ENCODE measurements at regions not wholly inside any gene's neighbourhood (a gene's known extent, or its start where the extent isn't known, plus 50 kb on each side); places are given as distances from the start of the nearest gene placed in this dataset.

DNA sequence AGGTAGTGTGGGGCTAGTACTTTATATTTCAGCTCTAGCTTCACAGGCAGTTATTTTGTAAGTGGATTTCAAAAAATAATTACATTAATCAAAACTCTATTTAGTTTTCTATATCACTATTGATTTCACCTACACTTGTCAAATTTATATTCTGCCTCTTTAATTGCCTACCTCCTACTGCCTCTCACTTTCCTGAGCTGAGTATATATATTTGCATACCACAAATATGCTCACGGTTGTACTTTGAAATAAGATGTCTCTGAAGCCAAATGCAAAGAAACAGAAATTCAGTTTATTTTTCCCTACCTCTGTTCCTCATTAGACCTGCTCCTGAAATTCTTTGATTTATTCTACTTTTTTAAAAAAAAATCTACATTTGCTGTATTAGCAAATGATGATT is 309.3 kb upstream of the TGFBR2 start:
- Histone ChIP-seq H2AFZ (ENCODE audit: low read depth, low read length, severe bottlenecking) (no peak overlapping the region), H3F3A (ENCODE audit: insufficient read depth) (no peaks in the 10 kb centered on the region), H3K9ac (ENCODE audit: low read length) (no peak overlapping the region), H4K20me1 (ENCODE audit: low read depth, low read length) (no peaks in the 10 kb centered on the region), H3K27me3 (ENCODE audit: low read length) (no peaks in the 10 kb centered on the region), H3K9me3 (ENCODE audit: insufficient read depth, low read length) (no peaks in the 10 kb centered on the region), H3K79me2 (ENCODE audit: insufficient read depth, low read length) (no peaks in the 10 kb centered on the region), H3K9me2 (replicated peaks; ENCODE audit: insufficient read depth, low read length) (no peaks in the 10 kb centered on the region), H3K27ac (ENCODE audit: low read depth, low read length) (no peak overlapping the region), H3K4me3 (ENCODE audit: insufficient read depth, low read length, poor library complexity, severe bottlenecking) (no peak overlapping the region), H3K4me2 (ENCODE audit: low read depth, low read length, poor library complexity, severe bottlenecking) (no peak overlapping the region), H3K36me3 (ENCODE audit: low read length) (no peaks in the 10 kb centered on the region)
- TF ChIP-seq, protein P1, sequence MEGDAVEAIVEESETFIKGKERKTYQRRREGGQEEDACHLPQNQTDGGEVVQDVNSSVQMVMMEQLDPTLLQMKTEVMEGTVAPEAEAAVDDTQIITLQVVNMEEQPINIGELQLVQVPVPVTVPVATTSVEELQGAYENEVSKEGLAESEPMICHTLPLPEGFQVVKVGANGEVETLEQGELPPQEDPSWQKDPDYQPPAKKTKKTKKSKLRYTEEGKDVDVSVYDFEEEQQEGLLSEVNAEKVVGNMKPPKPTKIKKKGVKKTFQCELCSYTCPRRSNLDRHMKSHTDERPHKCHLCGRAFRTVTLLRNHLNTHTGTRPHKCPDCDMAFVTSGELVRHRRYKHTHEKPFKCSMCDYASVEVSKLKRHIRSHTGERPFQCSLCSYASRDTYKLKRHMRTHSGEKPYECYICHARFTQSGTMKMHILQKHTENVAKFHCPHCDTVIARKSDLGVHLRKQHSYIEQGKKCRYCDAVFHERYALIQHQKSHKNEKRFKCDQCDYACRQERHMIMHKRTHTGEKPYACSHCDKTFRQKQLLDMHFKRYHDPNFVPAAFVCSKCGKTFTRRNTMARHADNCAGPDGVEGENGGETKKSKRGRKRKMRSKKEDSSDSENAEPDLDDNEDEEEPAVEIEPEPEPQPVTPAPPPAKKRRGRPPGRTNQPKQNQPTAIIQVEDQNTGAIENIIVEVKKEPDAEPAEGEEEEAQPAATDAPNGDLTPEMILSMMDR (IDR thresholded peaks at IDR 0.05; ENCODE audit: insufficient read depth, low read length, poor library complexity, severe bottlenecking), result no peak
- no peak for TF ChIP-seq EZH2phosphoT487 (conservative IDR thresholded peaks at IDR 0.05; ENCODE audit: low read length)

DNA sequence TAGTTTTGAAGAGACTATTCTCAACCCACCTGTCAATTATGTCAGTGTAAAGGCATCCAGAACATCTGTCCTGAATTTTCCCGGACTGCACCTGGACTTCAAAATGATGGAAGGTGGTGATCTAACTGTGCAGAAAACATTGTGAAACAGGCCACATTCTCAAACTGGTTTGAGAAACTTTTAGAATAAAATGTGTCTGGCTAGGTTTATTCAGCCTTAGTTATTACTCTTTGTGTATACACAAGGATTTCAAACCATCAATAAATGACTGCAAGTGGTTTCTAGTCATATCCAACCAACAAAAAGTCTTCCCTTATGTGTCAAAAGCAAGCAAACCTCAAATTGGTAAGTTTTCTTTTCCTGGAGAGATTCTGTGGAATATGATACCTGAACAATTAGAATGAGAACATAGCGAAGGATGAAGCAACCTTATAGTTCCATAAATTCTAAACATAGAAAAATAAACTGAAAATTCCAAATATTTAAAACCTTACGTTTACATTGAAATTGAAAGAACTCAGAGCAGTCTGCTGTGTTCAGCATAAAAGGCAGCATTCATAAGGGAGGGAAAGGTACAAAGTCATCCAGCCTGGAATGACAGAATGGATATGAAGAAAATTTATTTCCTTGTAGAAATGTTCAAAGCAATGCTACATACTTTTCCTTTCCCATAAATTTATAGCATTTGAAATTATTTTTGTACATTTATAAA is 306.6 kb upstream of the TGFBR2 start:
- H3K27me3 ChIP-seq (ENCODE audit: low read length), result no peaks in the 10 kb centered on the region
- no peaks in the 10 kb centered on the region for H3K79me2 ChIP-seq (ENCODE audit: insufficient read depth, low read length)
- no peak for TF ChIP-seq EZH2phosphoT487 (conservative IDR thresholded peaks at IDR 0.05; ENCODE audit: low read length)
- no peak overlapping the region for H3K4me2 ChIP-seq (ENCODE audit: low read depth, low read length, poor library complexity, severe bottlenecking)
- no peaks in the 10 kb centered on the region for H3F3A ChIP-seq (ENCODE audit: insufficient read depth)
- H3K9me3 ChIP-seq (ENCODE audit: insufficient read depth, low read length), result no peaks in the 10 kb centered on the region
- H2AFZ ChIP-seq (ENCODE audit: low read depth, low read length, severe bottlenecking), result no peak overlapping the region
- no peak overlapping the region for H3K27ac ChIP-seq (ENCODE audit: low read depth, low read length)
- no peaks in the 10 kb centered on the region for H3K9me2 ChIP-seq (replicated peaks; ENCODE audit: insufficient read depth, low read length)
- no peaks in the 10 kb centered on the region for H4K20me1 ChIP-seq (ENCODE audit: low read depth, low read length)
- no peaks in the 10 kb centered on the region for H3K36me3 ChIP-seq (ENCODE audit: low read length)
- no peak overlapping the region for H3K4me3 ChIP-seq (ENCODE audit: insufficient read depth, low read length, poor library complexity, severe bottlenecking)
- no peak overlapping the region for H3K9ac ChIP-seq (ENCODE audit: low read length)

DNA sequence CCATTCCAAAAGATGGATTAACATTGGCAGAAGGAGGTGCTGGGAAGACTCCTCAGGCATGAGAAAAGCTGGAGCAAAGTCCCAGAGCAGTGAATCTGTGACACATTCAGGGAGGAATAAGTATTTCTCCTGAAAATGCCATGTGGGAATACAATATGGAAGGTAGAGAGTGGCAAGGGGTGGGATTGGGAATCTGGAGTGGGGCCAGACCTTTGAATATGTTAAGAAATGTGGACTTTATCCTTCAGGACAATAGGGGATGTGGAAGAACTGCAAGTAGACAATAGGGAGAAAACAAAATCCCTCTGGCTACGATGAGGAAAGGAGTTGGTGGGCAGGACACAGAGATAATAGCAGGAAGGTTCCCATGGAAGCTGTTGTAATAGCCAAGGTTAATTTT is 305.6 kb upstream of the TGFBR2 start:
- TF ChIP-seq EZH2phosphoT487 (conservative IDR thresholded peaks at IDR 0.05; ENCODE audit: low read length), result no peak
- TF ChIP-seq, protein P1 (IDR thresholded peaks at IDR 0.05; ENCODE audit: insufficient read depth, low read length, poor library complexity, severe bottlenecking), result no peak
- no peaks in the 10 kb centered on the region for H3K9me2 ChIP-seq (replicated peaks; ENCODE audit: insufficient read depth, low read length)
- H3K9ac ChIP-seq (ENCODE audit: low read length), result no peak overlapping the region
- H4K20me1 ChIP-seq (ENCODE audit: low read depth, low read length), result no peaks in the 10 kb centered on the region
- H3K27me3 ChIP-seq (ENCODE audit: low read length), result no peaks in the 10 kb centered on the region
- H3K36me3 ChIP-seq (ENCODE audit: low read length), result no peaks in the 10 kb centered on the region
- no peaks in the 10 kb centered on the region for H3K79me2 ChIP-seq (ENCODE audit: insufficient read depth, low read length)
- H3F3A ChIP-seq (ENCODE audit: insufficient read depth), result no peaks in the 10 kb centered on the region
- no peak overlapping the region for H3K27ac ChIP-seq (ENCODE audit: low read depth, low read length)
- H3K4me2 ChIP-seq (ENCODE audit: low read depth, low read length, poor library complexity, severe bottlenecking), result no peak overlapping the region
- H3K4me3 ChIP-seq (ENCODE audit: insufficient read depth, low read length, poor library complexity, severe bottlenecking), result no peak overlapping the region
- H2AFZ ChIP-seq (ENCODE audit: low read depth, low read length, severe bottlenecking), result no peak overlapping the region
- H3K9me3 ChIP-seq (ENCODE audit: insufficient read depth, low read length), result no peaks in the 10 kb centered on the region

DNA sequence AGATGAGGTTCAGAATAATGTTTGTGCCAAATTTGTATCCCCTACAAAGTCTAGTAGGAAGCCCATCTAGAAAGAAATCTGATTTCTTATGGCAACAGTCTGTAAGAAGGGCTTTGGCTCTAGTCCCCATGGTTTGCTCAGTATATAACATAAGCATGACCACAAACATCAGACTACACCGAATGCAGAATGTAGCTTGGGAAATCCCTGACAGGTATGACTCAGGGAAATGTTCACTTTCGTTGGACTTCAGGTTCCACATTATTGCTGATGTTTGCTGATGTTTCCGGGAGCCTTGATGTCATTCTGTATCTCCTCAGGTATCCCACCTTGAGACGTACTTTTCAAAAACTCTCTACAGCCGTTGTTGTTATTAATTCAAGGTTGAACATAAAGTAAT is 304.4 kb upstream of the TGFBR2 start:
- Histone ChIP-seq H3K9me2 (replicated peaks; ENCODE audit: insufficient read depth, low read length) (no peaks in the 10 kb centered on the region), H3K9me3 (ENCODE audit: insufficient read depth, low read length) (no peaks in the 10 kb centered on the region), H4K20me1 (ENCODE audit: low read depth, low read length) (no peaks in the 10 kb centered on the region), H2AFZ (ENCODE audit: low read depth, low read length, severe bottlenecking) (no peak overlapping the region), H3K27ac (ENCODE audit: low read depth, low read length) (no peak overlapping the region), H3K79me2 (ENCODE audit: insufficient read depth, low read length) (no peaks in the 10 kb centered on the region), H3K4me2 (ENCODE audit: low read depth, low read length, poor library complexity, severe bottlenecking) (no peak overlapping the region), H3K4me3 (ENCODE audit: insufficient read depth, low read length, poor library complexity, severe bottlenecking) (no peak overlapping the region), H3F3A (ENCODE audit: insufficient read depth) (no peaks in the 10 kb centered on the region), H3K9ac (ENCODE audit: low read length) (no peak overlapping the region), H3K27me3 (ENCODE audit: low read length) (no peaks in the 10 kb centered on the region), H3K36me3 (ENCODE audit: low read length) (no peaks in the 10 kb centered on the region)
- TF ChIP-seq, protein P1 (IDR thresholded peaks at IDR 0.05; ENCODE audit: insufficient read depth, low read length, poor library complexity, severe bottlenecking), result no peak
- TF ChIP-seq EZH2phosphoT487 (conservative IDR thresholded peaks at IDR 0.05; ENCODE audit: low read length), result no peak

Measured in SU-DHL-6 (cell line).